Chondrocyte (in vitro differentiated cells): ENCODE measurements at regions not wholly inside any gene's neighbourhood (a gene's known extent, or its start where the extent isn't known, plus 50 kb on each side); places are given as distances from the start of the nearest gene placed in this dataset.

Experiments
- DNase-seq: peaks from one replicate; pipeline ENCODE4 v3.0.0; 2021; ENCODE audit warnings: mixed read lengths, low spot score
- H3K27ac Mint-ChIP-seq: one replicate; pipeline ENCODE4 v1.8.0; 2021; ENCODE audit warnings: mild to moderate bottlenecking, moderate library complexity, mixed read lengths; ENCODE audit not compliant: unreplicated experiment
- H3K27me3 Mint-ChIP-seq: 2 replicates; pipeline ENCODE4 v1.8.0; 2021; ENCODE audit warnings: low read depth, mixed read lengths
- H3K36me3 Mint-ChIP-seq: 2 replicates; pipeline ENCODE4 v1.8.0; 2021; ENCODE audit warnings: low read depth, mixed read lengths
- H3K4me1 Mint-ChIP-seq: 2 replicates; pipeline ENCODE4 v1.8.0; 2021; ENCODE audit warnings: low read depth, mild to moderate bottlenecking, mixed read lengths
- H3K4me3 Mint-ChIP-seq: one replicate; pipeline ENCODE4 v1.8.0; 2021; ENCODE audit warnings: mild to moderate bottlenecking, moderate library complexity, mixed read lengths; ENCODE audit not compliant: unreplicated experiment
- H3K9me3 Mint-ChIP-seq: 2 replicates; pipeline ENCODE4 v1.8.0; 2021; ENCODE audit warnings: low read depth, mixed read lengths
- CTCF ChIP-seq: fragments of 200-600 bp; sonication (generic); IDR thresholded peaks from 2 replicates; pipeline ENCODE4 v1.5.0; 2021; ENCODE audit warnings: antibody characterized with exemption, mild to moderate bottlenecking, moderate library complexity

- Mint-ChIP-seq H3K4me3 (no peak overlapping the region), H3K36me3 (no peaks in the 10 kb centered on the region), H3K27me3 (peaks cover 1% of the 10 kb centered on the region), H3K27ac (no peak overlapping the region), H3K4me1 (no peaks in the 10 kb centered on the region), H3K9me3 (no peaks in the 10 kb centered on the region)
- DNase-seq, result no peak
- TF ChIP-seq CTCF, result no peak
Measured at GRCh38 chr5:12073426-12073825, 169.2 kb upstream of the CTNND2 start.

- Mint-ChIP-seq H3K36me3 (no peaks in the 10 kb centered on the region), H3K9me3 (no peaks in the 10 kb centered on the region), H3K27me3 (peaks cover 8% of the 10 kb centered on the region), H3K27ac (no peak overlapping the region), H3K4me1 (no peaks in the 10 kb centered on the region), H3K4me3 (no peak overlapping the region)
- DNase-seq, result no peak
- TF ChIP-seq CTCF, result no peak
Measured at GRCh38 chr5:12072441-12072840, 168.2 kb upstream of the CTNND2 start.

DNA sequence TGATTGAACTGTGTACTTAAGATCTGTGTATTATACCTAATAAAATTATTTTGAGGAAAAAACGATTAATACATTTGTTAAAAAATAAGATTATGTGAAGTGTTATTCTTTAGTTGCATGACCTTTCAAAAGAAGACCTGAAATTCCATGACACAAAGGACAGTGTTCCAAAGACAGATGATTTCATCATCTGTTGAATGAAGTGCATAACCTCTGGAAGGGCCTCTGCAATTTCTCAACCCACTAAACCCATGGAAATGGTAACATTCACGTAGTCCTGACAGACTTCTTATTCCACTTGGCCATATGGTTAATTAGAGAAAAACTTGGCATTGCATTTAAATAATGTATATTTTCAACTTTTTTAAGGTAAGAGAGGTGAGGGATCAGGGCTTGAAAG is 167.2 kb upstream of the CTNND2 start:
- TF ChIP-seq CTCF, result no peak
- Mint-ChIP-seq H3K4me3 (no peak overlapping the region), H3K27ac (no peak overlapping the region), H3K9me3 (no peaks in the 10 kb centered on the region), H3K4me1 (no peaks in the 10 kb centered on the region), H3K27me3 (peaks cover 12% of the 10 kb centered on the region), H3K36me3 (no peaks in the 10 kb centered on the region)
- no peak for DNase-seq

DNA sequence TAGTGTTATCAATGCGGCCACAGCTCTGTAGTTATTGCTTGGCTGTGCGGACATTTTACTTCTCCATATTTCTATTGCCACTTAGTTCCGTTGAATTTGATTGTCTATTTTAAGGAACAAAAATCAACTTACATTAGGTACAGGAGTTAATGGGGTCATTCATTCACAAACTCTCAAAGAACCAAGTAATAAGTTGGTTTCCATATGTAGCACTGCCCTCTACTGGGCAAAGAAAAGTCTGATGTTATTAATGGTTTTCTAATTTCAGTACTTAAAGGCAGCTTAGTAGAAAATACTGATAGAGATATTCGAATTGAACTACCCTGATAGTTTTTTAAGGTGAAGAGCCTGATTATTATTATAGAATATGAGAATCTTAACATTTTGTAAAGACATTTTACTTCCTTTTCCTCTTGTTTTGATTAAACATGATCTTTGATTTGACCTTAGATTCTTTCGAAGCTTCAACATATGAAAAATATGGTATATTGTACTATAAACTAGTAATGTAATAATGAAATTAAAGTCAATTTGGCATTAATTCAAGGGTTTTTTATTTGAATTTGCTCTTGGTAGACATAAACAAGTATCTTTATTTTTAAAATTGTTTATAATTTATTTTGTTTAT is 119.5 kb upstream of the CTNND2 start:
- Mint-ChIP-seq H3K27me3 (peaks cover 6% of the 10 kb centered on the region), H3K9me3 (peaks cover 3% of the 10 kb centered on the region), H3K4me3 (no peak overlapping the region), H3K36me3 (no peaks in the 10 kb centered on the region), H3K27ac (no peak overlapping the region), H3K4me1 (no peaks in the 10 kb centered on the region)
- TF ChIP-seq CTCF, result peak; percentile 91
- no peak for DNase-seq

DNA sequence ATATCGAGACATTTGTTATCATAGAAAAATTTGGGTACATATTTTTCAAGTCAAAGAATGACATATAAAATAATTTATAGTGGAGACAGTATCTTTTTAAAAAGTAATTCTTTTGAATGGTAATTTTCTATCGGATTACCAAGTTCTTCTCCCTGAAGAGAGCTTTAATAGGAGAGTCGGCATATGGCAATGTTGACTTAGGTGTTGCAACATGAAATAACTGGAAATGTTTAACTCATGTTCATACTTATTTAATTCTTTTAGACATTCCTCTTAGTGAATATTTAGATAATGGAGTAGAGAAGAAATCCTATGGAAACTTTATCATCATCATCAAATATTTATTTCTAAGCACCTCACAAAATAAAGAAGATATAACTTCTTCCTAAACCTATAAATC is 118.2 kb upstream of the CTNND2 start:
- Mint-ChIP-seq H3K4me1 (no peaks in the 10 kb centered on the region), H3K4me3 (no peak overlapping the region), H3K9me3 (no peaks in the 10 kb centered on the region), H3K27ac (no peak overlapping the region), H3K27me3 (peaks cover 6% of the 10 kb centered on the region), H3K36me3 (no peaks in the 10 kb centered on the region)
- DNase-seq, result no peak
- TF ChIP-seq CTCF, result no peak
